ENCODE measurements at regions not wholly inside any gene's neighbourhood (a gene's known extent, or its start where the extent isn't known, plus 50 kb on each side); places are given as distances from the start of the nearest gene placed in this dataset.

GRCh38 chr4:130600706-130601105 is 1504.8 kb downstream of the C4orf33 start:
- TF ChIP-seq FOXP2 (optimal IDR thresholded peaks at IDR 0.05; ENCODE audit: control extremely low read depth, extremely low read length, insufficient read depth) (no peak), POLR2AphosphoS5 (IDR thresholded peaks at IDR 0.05; ENCODE audit: borderline replicate concordance, low read depth, low read length) (no peak)

All from SK-N-MC (cell line).